ENCODE measurements at regions not wholly inside any gene's neighbourhood (a gene's known extent, or its start where the extent isn't known, plus 50 kb on each side); places are given as distances from the start of the nearest gene placed in this dataset.

GRCh38 chr16:5590416-5590815 is 492.8 kb upstream of the EEF2KMT start:
- TF ChIP-seq, protein P1, sequence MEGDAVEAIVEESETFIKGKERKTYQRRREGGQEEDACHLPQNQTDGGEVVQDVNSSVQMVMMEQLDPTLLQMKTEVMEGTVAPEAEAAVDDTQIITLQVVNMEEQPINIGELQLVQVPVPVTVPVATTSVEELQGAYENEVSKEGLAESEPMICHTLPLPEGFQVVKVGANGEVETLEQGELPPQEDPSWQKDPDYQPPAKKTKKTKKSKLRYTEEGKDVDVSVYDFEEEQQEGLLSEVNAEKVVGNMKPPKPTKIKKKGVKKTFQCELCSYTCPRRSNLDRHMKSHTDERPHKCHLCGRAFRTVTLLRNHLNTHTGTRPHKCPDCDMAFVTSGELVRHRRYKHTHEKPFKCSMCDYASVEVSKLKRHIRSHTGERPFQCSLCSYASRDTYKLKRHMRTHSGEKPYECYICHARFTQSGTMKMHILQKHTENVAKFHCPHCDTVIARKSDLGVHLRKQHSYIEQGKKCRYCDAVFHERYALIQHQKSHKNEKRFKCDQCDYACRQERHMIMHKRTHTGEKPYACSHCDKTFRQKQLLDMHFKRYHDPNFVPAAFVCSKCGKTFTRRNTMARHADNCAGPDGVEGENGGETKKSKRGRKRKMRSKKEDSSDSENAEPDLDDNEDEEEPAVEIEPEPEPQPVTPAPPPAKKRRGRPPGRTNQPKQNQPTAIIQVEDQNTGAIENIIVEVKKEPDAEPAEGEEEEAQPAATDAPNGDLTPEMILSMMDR (IDR thresholded peaks at IDR 0.05; ENCODE audit: low read depth, low read length) = no peak
- TF ChIP-seq, protein P2, sequence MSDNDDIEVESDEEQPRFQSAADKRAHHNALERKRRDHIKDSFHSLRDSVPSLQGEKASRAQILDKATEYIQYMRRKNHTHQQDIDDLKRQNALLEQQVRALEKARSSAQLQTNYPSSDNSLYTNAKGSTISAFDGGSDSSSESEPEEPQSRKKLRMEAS (IDR thresholded peaks at IDR 0.05; ENCODE audit: low read depth, low read length) = no peak
- TF ChIP-seq POLR2A (IDR thresholded peaks at IDR 0.05; ENCODE audit: extremely low read depth, insufficient read length) (no peak), MYC (IDR thresholded peaks at IDR 0.05; ENCODE audit: low read depth, low read length) (no peak)
